ENCODE measurements at regions not wholly inside any gene's neighbourhood (a gene's known extent, or its start where the extent isn't known, plus 50 kb on each side); places are given as distances from the start of the nearest gene placed in this dataset.

- no peaks in the 10 kb centered on the region for H3K9me1 ChIP-seq (replicated peaks; ENCODE audit: control insufficient read depth, extremely low read depth, insufficient read depth, low read length)
- TF ChIP-seq JUN (IDR thresholded peaks at IDR 0.05; ENCODE audit: borderline replicate concordance, insufficient read depth, insufficient read length, low read depth) (no peak), MYC (IDR thresholded peaks at IDR 0.05; ENCODE audit: low read depth, low read length) (no peak), EZH2 (IDR thresholded peaks at IDR 0.05; ENCODE audit: borderline replicate concordance, low read depth, low read length, severe bottlenecking) (no peak), GATA2 (IDR thresholded peaks at IDR 0.05; ENCODE audit: insufficient read depth, insufficient read length, low read depth, low read length) (no peak), POLR2A (IDR thresholded peaks at IDR 0.05; ENCODE audit: low read depth, low read length) (no peak), FOS (IDR thresholded peaks at IDR 0.05; ENCODE audit: borderline replicate concordance, insufficient read depth, low read length) (no peak), POLR2AphosphoS5 (IDR thresholded peaks at IDR 0.05; ENCODE audit: insufficient read depth, low read depth, low read length) (no peak)
- TF ChIP-seq, protein P1, sequence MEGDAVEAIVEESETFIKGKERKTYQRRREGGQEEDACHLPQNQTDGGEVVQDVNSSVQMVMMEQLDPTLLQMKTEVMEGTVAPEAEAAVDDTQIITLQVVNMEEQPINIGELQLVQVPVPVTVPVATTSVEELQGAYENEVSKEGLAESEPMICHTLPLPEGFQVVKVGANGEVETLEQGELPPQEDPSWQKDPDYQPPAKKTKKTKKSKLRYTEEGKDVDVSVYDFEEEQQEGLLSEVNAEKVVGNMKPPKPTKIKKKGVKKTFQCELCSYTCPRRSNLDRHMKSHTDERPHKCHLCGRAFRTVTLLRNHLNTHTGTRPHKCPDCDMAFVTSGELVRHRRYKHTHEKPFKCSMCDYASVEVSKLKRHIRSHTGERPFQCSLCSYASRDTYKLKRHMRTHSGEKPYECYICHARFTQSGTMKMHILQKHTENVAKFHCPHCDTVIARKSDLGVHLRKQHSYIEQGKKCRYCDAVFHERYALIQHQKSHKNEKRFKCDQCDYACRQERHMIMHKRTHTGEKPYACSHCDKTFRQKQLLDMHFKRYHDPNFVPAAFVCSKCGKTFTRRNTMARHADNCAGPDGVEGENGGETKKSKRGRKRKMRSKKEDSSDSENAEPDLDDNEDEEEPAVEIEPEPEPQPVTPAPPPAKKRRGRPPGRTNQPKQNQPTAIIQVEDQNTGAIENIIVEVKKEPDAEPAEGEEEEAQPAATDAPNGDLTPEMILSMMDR (IDR thresholded peaks at IDR 0.05; ENCODE audit: extremely low read depth in 1 of 2, insufficient read depth in 1 of 2, low read depth in 1 of 2, low read length in 2 of 2) = no peak
- TF ChIP-seq, protein P2, sequence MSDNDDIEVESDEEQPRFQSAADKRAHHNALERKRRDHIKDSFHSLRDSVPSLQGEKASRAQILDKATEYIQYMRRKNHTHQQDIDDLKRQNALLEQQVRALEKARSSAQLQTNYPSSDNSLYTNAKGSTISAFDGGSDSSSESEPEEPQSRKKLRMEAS (IDR thresholded peaks at IDR 0.05; ENCODE audit: insufficient read depth, insufficient read length) = no peak
- H3K4me2 ChIP-seq (ENCODE audit: insufficient read depth, low read length) = no peak overlapping the region
- BruUV-seq (replicated peaks) = no TSS peak
- no peaks in the 10 kb centered on the region for H3K36me3 ChIP-seq (ENCODE audit: control insufficient read depth in 2 of 2, extremely low read depth in 1 of 2, insufficient read depth in 2 of 2, low read length in 2 of 2)
- H2AFZ ChIP-seq (ENCODE audit: low read depth, low read length) = no peak overlapping the region
- H3K27me3 ChIP-seq (ENCODE audit: control insufficient read depth in 2 of 2, insufficient read depth in 2 of 2, low read length in 2 of 2) = no peaks in the 10 kb centered on the region
- H4K20me1 ChIP-seq (replicated peaks; ENCODE audit: control insufficient read depth, extremely low read depth, insufficient read depth, low read length) = no peaks in the 10 kb centered on the region
- intact Hi-C loops (cut with micrococcal nuclease) (no loop called here), dilution Hi-C loops (cut with MboI; ENCODE audit: extremely low pct_ligation_motif_present, low sequenced_read_pairs) (no loop called here)
- CTCF ChIA-PET = no interaction called here
- no peaks in the 10 kb centered on the region for H3K9me3 ChIP-seq (replicated peaks; ENCODE audit: control insufficient read depth, insufficient read depth, low read length)
- no peak overlapping the region for H3K9ac ChIP-seq (replicated peaks; ENCODE audit: extremely low read depth, insufficient read depth, low read length)
- DNase-seq (ENCODE audit: low read depth, low spot score) (no peak), FAIRE-seq (no peak)
- no peaks in the 10 kb centered on the region for H3K79me2 ChIP-seq (ENCODE audit: control insufficient read depth, insufficient read depth, low read length)
- no peak overlapping the region for H3K27ac ChIP-seq (ENCODE audit: insufficient read depth, low read depth, low read length)
- H3K4me3 ChIP-seq (replicated peaks in 1 of 3; ENCODE audit: insufficient read depth in 1 of 3, low read depth in 1 of 3, low read length in 3 of 3) = no peak overlapping the region
- POLR2A ChIA-PET = no interaction called here
- H3K4me1 ChIP-seq (ENCODE audit: control insufficient read depth, extremely low read depth, insufficient read depth, low read length) = no peaks in the 10 kb centered on the region
Measured at GRCh38 chr7:156463280-156463679, 177.3 kb upstream of the RNF32 start.
